ENCODE measurements at regions not wholly inside any gene's neighbourhood (a gene's known extent, or its start where the extent isn't known, plus 50 kb on each side); places are given as distances from the start of the nearest gene placed in this dataset.

- FAIRE-seq (no peak), DNase-seq (ENCODE audit: insufficient read length, low spot score) (no peak)
- TF ChIP-seq CTCF (IDR thresholded peaks at IDR 0.05; ENCODE audit: insufficient read depth, missing control alignments) = no peak
Measured at GRCh38 chr6:163630096-163630495, 215.6 kb downstream of the QKI start.
